HepG2 (cell line): ENCODE measurements at regions not wholly inside any gene's neighbourhood (a gene's known extent, or its start where the extent isn't known, plus 50 kb on each side); places are given as distances from the start of the nearest gene placed in this dataset.

Experiments
- ATAC-seq: fragments of 200-7000 bp; cut with Tn5 transposase; 3 replicates; pipeline ENCODE4 v1.9.1; 2020; ENCODE audit warnings: mild to moderate bottlenecking, moderate library complexity
- BruUV-seq: library from RNA; stranded (reverse); fragments of 400-500 nt; replicated peaks from 2 replicates; lab custom pipeline; 2021; lab: Mats Ljungman, UMichigan
- CTCF ChIA-PET: fragments of 300-600 bp; formaldehyde crosslinking; extraction: SDS; loops from one replicate; lab custom pipeline; 2021; ENCODE audit warnings: low total read pairs, inconsistent platforms, low intra/inter-chr PET ratio; lab: Yijun Ruan, JAX
- POLR2A ChIA-PET: fragments of 350-600 bp; sonication (Branson Sonifier 250); formaldehyde crosslinking; loops from one replicate; lab custom pipeline; 2020; ENCODE audit warnings: antibody characterized with exemption, inconsistent platforms; lab: Yijun Ruan, JAX
- DNase-seq: peaks from one replicate; pipeline ENCODE4 v3.0.0-alpha.2; 2015; ENCODE audit warnings: low spot score
- FAIRE-seq: peaks from 3 replicates; lab custom pipeline; 2011; peaks lifted over from hg19 to GRCh38; lab: Jason Lieb, UNC
- H2AFZ ChIP-seq: one replicate; pipeline ENCODE4 v1.6.1; 2011; ENCODE audit warnings: low read length, inconsistent platforms
- H3K27ac ChIP-seq: fragments of 300-600 bp; 3 replicates; pipeline ENCODE4 v1.8.0; 2011; ENCODE audit warnings: mixed run types, mild to moderate bottlenecking, mixed read lengths, low read length, inconsistent platforms; ENCODE audit not compliant: insufficient read depth; ENCODE audit errors: extremely low read length
- H3K27me3 ChIP-seq, 2 experiments: fragments of 200-600 bp in 1 of 2; 2 replicates in 1 of 2; 3 replicates in 1 of 2; pipeline versions ENCODE4 v1.6.0 to v1.8.0; 2011; ENCODE audit warnings: low read length in 2 of 2, mild to moderate bottlenecking in 2 of 2, moderate library complexity in 2 of 2, inconsistent platforms in 1 of 2; ENCODE audit not compliant: insufficient read depth in 2 of 2, control insufficient read depth in 1 of 2
- H3K36me3 ChIP-seq, 2 experiments: fragments of 200-600 bp in 1 of 2; replicated peaks in 1 of 2; 2 replicates in 1 of 2; 3 replicates in 1 of 2; pipeline versions ENCODE4 v1.5.1 to v1.8.0; 2011; ENCODE audit warnings: low read length in 2 of 2, inconsistent platforms in 1 of 2; ENCODE audit not compliant: insufficient read depth in 2 of 2, control insufficient read depth in 1 of 2
- H3K4me1 ChIP-seq: 2 replicates; pipeline ENCODE4 v1.5.1; 2012; ENCODE audit warnings: low read length, inconsistent platforms; ENCODE audit not compliant: insufficient read depth
- H3K4me2 ChIP-seq: 2 replicates; pipeline ENCODE4 v1.6.0; 2011; ENCODE audit warnings: low read depth, low read length, inconsistent platforms
- H3K4me3 ChIP-seq, 3 experiments: fragments of 200-600 bp in 1 of 3; sonication (generic), shearing (Covaris generic) in 1 of 3; replicated peaks in 1 of 3; 2 replicates each; pipeline ENCODE4 v1.5.1; 2011 to 2016; ENCODE audit warnings: low read length in 3 of 3, inconsistent platforms in 2 of 3, low read depth in 2 of 3, mild to moderate bottlenecking in 2 of 3, control low read depth in 1 of 3, mixed read lengths in 1 of 3; ENCODE audit not compliant: insufficient read depth in 1 of 3
- H3K79me2 ChIP-seq: one replicate; pipeline ENCODE4 v1.6.1; 2011; ENCODE audit warnings: low read length, inconsistent platforms; ENCODE audit not compliant: insufficient read depth
- H3K9ac ChIP-seq: 2 replicates; pipeline ENCODE4 v1.6.0; 2011; ENCODE audit warnings: mild to moderate bottlenecking, low read depth, low read length, inconsistent platforms; ENCODE audit not compliant: insufficient read depth
- H3K9me3 ChIP-seq: 2 replicates; pipeline ENCODE4 v1.5.1; 2012; ENCODE audit warnings: mild to moderate bottlenecking, low read length
- H4K20me1 ChIP-seq: 2 replicates; pipeline ENCODE4 v1.6.0; 2011; ENCODE audit warnings: inconsistent platforms, mild to moderate bottlenecking, low read length, moderate library complexity; ENCODE audit not compliant: insufficient read depth
- CAMTA2 ChIP-seq: sonication (generic); formaldehyde crosslinking; IDR thresholded peaks from 2 replicates; pipeline ENCODE4 v1.4.0; 2020; ENCODE audit warnings: mild to moderate bottlenecking, missing genetic modification reagents, borderline replicate concordance
- EHMT2 ChIP-seq: fragments of 200-600 bp; sonication (generic); IDR thresholded peaks from 2 replicates; pipeline ENCODE4 v1.7.0; 2017; ENCODE audit warnings: antibody characterized with exemption, low read depth, low read length, borderline replicate concordance
- GATAD2A ChIP-seq: IDR thresholded peaks from 2 replicates; pipeline ENCODE4 v1.6.1; 2016
- HIVEP1 ChIP-seq: sonication (generic); formaldehyde crosslinking; IDR thresholded peaks from 2 replicates; pipeline ENCODE4 v1.4.0; 2020; ENCODE audit warnings: mild to moderate bottlenecking, missing genetic modification reagents
- KLF6 ChIP-seq: IDR thresholded peaks from 2 replicates; pipeline ENCODE4 v1.8.0; 2016; ENCODE audit warnings: missing biosample characterization, missing genetic modification reagents
- MAFK ChIP-seq, 2 experiments: IDR thresholded peaks in 1 of 2; conservative IDR thresholded peaks in 1 of 2; 2 replicates each; pipeline ENCODE4 v1.6.1; 2011; ENCODE audit warnings: improper control_type of control experiment in 2 of 2, low read length in 2 of 2
- ZNF121 ChIP-seq: sonication (generic); formaldehyde crosslinking; IDR thresholded peaks from 2 replicates; pipeline ENCODE4 v1.5.0; 2020; ENCODE audit warnings: mild to moderate bottlenecking, missing genetic modification reagents
- ZNF329 ChIP-seq: sonication (generic); formaldehyde crosslinking; IDR thresholded peaks from 2 replicates; pipeline ENCODE4 v1.9.0; 2021; ENCODE audit warnings: low read depth, mild to moderate bottlenecking, missing genetic modification reagents
- ZNF382 ChIP-seq: sonication (generic); formaldehyde crosslinking; IDR thresholded peaks from 2 replicates; pipeline ENCODE4 v1.5.0; 2020; ENCODE audit warnings: missing genetic modification reagents, mild to moderate bottlenecking, borderline replicate concordance
- ZNF878 ChIP-seq: sonication (generic); formaldehyde crosslinking; IDR thresholded peaks from 2 replicates; pipeline ENCODE4 v1.8.1; 2023; ENCODE audit warnings: mild to moderate bottlenecking, missing genetic modification reagents, moderate library complexity
- WGBS: methylation state at CpG from one replicate; pipeline ENCODE4 v1.1.6; 2017; ENCODE audit warnings: low lambda C conversion rate; 5-methylcytosine and 5-hydroxymethylcytosine counted together
- in situ Hi-C: cut with HindIII; loops from 2 replicates; pipeline ENCODE4 v1.10.0; 2017; ENCODE audit warnings: low pct_unique_long_range_greater_than_20kb; ENCODE audit not compliant: extremely low pct_ligation_motif_present
- intact Hi-C: fragments of 100-400 bp; cut with micrococcal nuclease; formaldehyde crosslinking; loops from one replicate; pipeline ENCODE4 v1.10.0; 2022; ENCODE audit not compliant: unreplicated experiment
- TF ChIP-seq, protein P1 (sequence below): IDR thresholded peaks from 2 replicates; pipeline ENCODE4 v1.6.1; 2016; ENCODE audit warnings: missing compliant biosample characterization, missing genetic modification reagents, borderline replicate concordance

- Histone ChIP-seq H4K20me1 (no peaks in the 10 kb centered on the region), H2AFZ (no peak overlapping the region), H3K4me2 (no peak overlapping the region), H3K4me3 (no peak overlapping the region), H3K79me2 (no peaks in the 10 kb centered on the region), H3K27me3 (no peaks in the 10 kb centered on the region; a peak in 1 of 5 replicates), H3K9ac (no peak overlapping the region), H3K4me1 (no peaks in the 10 kb centered on the region), H3K36me3 (no peaks in the 10 kb centered on the region), H3K27ac (no peak overlapping the region), H3K9me3 (no peaks in the 10 kb centered on the region)
- intact Hi-C loops (no loop called here), in situ Hi-C loops (no loop called here)
- TF ChIP-seq CAMTA2 = no peak
- TF ChIP-seq ZNF382 (CRISPR knock-in tag) = no peak
- TF ChIP-seq ZNF121 (CRISPR knock-in tag) = no peak
- no peak for TF ChIP-seq GATAD2A
- no peak for TF ChIP-seq KLF6 (CRISPR knock-in tag)
- TF ChIP-seq ZNF329 = no peak
- TF ChIP-seq HIVEP1 (CRISPR knock-in tag) = no peak
- TF ChIP-seq ZNF878 (CRISPR knock-in tag) = no peak
- WGBS = 2% methylated on average over 3 of the region's 3 CpGs
- CTCF ChIA-PET = no interaction called here
- POLR2A ChIA-PET = no interaction called here
- ATAC-seq (no peak), DNase-seq (no peak), FAIRE-seq (no peak)
- BruUV-seq = no TSS peak
Measured at GRCh38 chr14:57939084-57939483, 73.2 kb upstream of the SLC35F4 start.

DNA sequence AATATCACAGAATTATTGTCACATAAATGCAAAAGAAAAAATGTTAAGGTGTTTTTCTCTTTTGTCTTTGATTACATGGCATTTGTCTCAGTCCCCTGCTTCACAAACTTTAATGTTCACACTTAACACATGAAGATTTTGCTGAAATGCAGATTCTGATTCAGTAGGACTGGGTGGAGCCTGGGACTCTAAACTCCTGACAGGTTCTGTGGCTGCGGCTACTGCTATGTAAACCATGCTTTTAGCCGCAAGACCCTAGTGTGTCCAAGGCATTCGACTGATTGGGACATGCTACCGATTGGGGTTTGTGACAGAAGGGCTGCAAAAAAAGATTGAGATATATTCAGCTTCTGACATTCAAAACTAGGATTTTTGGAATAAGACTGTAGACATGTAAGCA is 72.6 kb upstream of the SLC35F4 start:
- CTCF ChIA-PET = no interaction called here
- Histone ChIP-seq H2AFZ (no peak overlapping the region), H3K4me1 (no peaks in the 10 kb centered on the region), H3K36me3 (no peaks in the 10 kb centered on the region), H3K9ac (no peak overlapping the region), H3K9me3 (no peaks in the 10 kb centered on the region), H3K27ac (no peak overlapping the region), H4K20me1 (no peaks in the 10 kb centered on the region), H3K4me3 (no peak overlapping the region), H3K79me2 (no peaks in the 10 kb centered on the region), H3K4me2 (no peak overlapping the region), H3K27me3 (no peaks in the 10 kb centered on the region; a peak in 1 of 5 replicates)
- no peak for FAIRE-seq
- DNase-seq = no peak
- intact Hi-C loops (no loop called here), in situ Hi-C loops (no loop called here)
- no peak for TF ChIP-seq EHMT2
- peak in 1 of 2 experiments; percentile 34; a peak in 1 of 4 replicates for TF ChIP-seq MAFK (conservative IDR thresholded peaks at IDR 0.05 in 1 of 2, IDR thresholded peaks at IDR 0.05 in 1 of 2; ENCODE audit: low read length in 2 of 2)
- TF ChIP-seq, protein P1, sequence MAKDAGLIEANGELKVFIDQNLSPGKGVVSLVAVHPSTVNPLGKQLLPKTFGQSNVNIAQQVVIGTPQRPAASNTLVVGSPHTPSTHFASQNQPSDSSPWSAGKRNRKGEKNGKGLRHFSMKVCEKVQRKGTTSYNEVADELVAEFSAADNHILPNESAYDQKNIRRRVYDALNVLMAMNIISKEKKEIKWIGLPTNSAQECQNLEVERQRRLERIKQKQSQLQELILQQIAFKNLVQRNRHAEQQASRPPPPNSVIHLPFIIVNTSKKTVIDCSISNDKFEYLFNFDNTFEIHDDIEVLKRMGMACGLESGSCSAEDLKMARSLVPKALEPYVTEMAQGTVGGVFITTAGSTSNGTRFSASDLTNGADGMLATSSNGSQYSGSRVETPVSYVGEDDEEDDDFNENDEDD (CRISPR knock-in tag) = no peak
- POLR2A ChIA-PET = no interaction called here
- 0% methylated on average over 4 of the region's 4 CpGs for WGBS
- BruUV-seq = no TSS peak
- ATAC-seq = no peak
